AG09319 (cell line): ENCODE measurements at regions not wholly inside any gene's neighbourhood (a gene's known extent, or its start where the extent isn't known, plus 50 kb on each side); places are given as distances from the start of the nearest gene placed in this dataset.
"Not testable (repeated sequence)": the region's sequence is repeated elsewhere in the genome, so short reads cannot be mapped to it uniquely, and the experiment has no call there.

ENCODE experiments used
- DNase-seq: peaks from one replicate; pipeline ENCODE4 v3.0.0-alpha.2; 2010; ENCODE audit warnings: low read depth; ENCODE audit errors: extremely low read depth
- TF ChIP-seq, protein P1 (sequence below): IDR thresholded peaks from 2 replicates; pipeline ENCODE4 v1.5.1; 2011; ENCODE audit warnings: low read depth, mild to moderate bottlenecking, inconsistent platforms, low read length, moderate library complexity

- TF ChIP-seq, protein P1, sequence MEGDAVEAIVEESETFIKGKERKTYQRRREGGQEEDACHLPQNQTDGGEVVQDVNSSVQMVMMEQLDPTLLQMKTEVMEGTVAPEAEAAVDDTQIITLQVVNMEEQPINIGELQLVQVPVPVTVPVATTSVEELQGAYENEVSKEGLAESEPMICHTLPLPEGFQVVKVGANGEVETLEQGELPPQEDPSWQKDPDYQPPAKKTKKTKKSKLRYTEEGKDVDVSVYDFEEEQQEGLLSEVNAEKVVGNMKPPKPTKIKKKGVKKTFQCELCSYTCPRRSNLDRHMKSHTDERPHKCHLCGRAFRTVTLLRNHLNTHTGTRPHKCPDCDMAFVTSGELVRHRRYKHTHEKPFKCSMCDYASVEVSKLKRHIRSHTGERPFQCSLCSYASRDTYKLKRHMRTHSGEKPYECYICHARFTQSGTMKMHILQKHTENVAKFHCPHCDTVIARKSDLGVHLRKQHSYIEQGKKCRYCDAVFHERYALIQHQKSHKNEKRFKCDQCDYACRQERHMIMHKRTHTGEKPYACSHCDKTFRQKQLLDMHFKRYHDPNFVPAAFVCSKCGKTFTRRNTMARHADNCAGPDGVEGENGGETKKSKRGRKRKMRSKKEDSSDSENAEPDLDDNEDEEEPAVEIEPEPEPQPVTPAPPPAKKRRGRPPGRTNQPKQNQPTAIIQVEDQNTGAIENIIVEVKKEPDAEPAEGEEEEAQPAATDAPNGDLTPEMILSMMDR, result no peak
These were observed 76.0 kb downstream of the ACTL7B start for GRCh38 chr9:108779551-108780325.

DNA sequence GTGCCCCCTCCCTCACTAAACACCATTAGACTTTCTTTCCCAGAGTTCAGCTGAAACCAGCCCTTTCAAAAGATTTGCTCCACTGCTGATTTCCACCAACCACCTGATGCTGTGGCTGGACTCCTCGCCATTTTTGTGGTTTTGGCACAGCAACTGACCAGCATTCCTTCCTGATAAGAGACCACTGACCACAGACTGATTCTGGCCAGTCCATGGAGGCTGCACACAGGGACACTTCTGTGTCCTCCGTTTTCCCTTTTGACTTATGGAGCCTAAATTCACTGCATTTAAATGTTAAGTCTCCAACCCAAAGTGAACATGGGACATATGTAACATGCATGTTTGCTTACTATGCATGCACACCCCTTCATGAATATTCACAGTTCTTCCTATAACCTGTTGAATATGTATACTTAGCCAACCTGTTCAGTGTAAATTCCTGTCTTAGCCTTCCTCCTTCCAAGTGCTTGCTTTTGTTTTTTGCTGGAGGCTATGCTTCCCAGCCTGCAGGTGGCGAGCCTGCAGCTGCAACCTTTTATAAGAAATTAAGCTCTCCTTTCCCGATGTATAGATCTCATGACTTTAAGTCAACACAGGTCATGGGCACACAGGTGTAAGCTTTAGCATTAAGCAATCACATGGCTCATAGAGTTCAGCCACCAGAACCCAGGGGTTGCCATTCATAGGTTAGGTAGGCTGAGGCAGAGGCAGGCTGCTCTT lies 78.7 kb downstream of the ACTL7B start:
- peak; percentile 2 for DNase-seq
- TF ChIP-seq, protein P1, result peak; percentile 35

More at GRCh38 chr9:108779551-108780325, 76.0 kb downstream of the ACTL7B start:
- no peak for DNase-seq

DNA sequence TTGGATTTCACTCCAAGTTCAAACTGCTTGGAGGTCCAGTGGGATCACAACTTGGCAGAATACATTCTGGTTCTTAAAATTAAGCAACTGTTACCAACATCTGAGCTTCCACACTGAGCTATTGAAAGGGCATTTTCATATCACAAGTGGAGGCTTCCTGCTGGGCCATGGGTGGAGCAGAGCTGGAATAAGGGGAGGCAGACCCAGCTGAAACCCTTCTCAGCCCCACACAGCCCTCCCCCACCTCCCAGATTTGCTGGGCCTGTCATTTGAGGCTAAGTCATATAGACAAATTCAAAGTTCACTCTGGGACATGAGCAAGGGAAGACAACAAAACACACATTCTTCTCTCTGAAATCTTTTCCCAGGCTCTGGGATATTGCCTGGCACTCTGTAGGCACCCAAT lies 79.9 kb downstream of the ACTL7B start:
- TF ChIP-seq, protein P1, result no peak
- DNase-seq, result no peak

- DNase-seq, result not testable (repeated sequence)
These were observed 81.7 kb downstream of the ACTL7B start for GRCh38 chr9:108774088-108774487.

DNA sequence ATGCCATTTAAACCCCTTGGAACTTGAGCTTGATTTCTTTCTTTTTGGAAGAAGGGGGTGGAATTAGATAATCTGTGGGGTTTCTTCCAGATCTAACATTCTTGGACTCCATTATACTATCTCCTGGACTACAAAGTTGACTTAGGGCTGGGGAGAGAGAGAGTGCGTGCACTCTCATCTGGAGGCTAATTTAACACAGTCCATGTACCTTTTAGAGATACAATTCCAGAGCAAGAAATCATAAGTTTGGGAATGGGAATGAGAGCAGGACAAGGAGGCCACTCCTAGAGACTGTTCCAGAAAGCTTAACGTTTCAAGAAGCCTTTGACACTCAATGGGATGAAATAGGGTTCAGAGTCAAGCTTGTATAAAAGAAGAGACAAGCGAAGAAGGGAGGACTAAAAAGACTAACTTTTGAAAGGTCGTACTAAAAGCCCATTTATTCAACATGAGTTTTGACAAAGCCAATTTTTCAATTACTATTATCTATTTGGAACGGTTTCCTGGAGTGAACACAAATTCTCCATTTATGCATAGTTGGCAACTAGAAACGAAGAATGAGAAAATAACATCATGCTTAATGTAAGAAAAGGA lies 83.4 kb downstream of the ACTL7B start:
- DNase-seq, result no peak
- TF ChIP-seq, protein P1, result no peak

- DNase-seq, result no peak
- TF ChIP-seq, protein P1, result no peak
These were observed 87.0 kb downstream of the ACTL7B start for GRCh38 chr9:108768744-108769143.

DNA sequence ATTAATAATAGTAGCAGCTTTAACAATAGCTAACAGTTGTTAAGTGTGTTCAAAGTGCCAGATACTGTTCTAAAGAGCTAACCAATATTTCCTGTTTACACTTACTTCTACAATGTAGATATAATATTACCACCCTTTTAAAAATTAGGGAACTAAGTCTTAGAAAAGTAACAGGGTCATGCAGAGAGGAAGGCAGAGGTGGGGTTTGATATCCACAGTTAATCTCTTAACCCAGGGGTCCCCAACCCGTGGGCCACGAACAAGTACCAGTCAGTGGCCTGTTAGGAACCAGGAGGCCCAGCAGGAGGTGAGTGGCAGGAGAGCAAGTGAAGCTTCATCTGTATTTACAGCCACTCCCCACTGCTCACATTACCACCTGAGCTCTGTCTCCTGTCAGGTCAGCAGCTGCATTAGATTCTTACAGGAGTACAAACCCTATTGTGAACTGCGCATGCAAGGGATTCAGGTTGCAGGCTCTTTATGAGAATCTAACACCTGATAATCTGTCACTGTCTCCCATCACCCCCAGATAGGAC lies 89.1 kb downstream of the ACTL7B start:
- TF ChIP-seq, protein P1, result no peak
- no peak for DNase-seq
